ENCODE measurements at regions not wholly inside any gene's neighbourhood (a gene's known extent, or its start where the extent isn't known, plus 50 kb on each side); places are given as distances from the start of the nearest gene placed in this dataset.

DNA sequence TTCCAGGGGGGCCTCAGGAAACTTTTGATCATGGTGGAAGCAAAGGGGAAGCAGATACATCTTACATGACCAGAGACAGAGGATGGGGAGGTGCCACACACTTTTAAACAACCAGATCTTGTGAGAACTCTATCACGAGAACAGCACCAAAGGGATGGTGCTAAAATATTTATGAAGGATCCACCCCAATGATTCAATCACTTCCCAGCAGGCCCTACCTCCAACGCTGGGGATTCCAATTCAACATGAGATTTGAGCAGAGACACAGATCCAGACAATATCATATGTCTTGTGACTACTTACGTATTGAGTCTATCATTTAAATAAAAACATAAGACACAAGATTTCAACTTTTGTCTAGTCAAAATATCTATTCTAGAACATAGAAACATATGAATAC, 351.9 kb downstream of the EPM2A start:
- Histone ChIP-seq H3K4me2 (ENCODE audit: low read length) (no peak overlapping the region), H4K5ac (ENCODE audit: low read length) (no peak overlapping the region), H3K4me1 (ENCODE audit: control insufficient read depth, low read depth, low read length) (no peaks in the 10 kb centered on the region), H4K8ac (ENCODE audit: low read depth, low read length) (no peak overlapping the region), H3K27me3 (ENCODE audit: insufficient read depth, low read length, poor library complexity) (no peaks in the 10 kb centered on the region), H3K4me3 (ENCODE audit: low read length) (no peak overlapping the region), H3K79me2 (ENCODE audit: control insufficient read depth, insufficient read depth, low read length) (no peaks in the 10 kb centered on the region), H3K56ac (ENCODE audit: low read length) (no peak overlapping the region), H2BK15ac (replicated peaks; ENCODE audit: low read depth) (no peak overlapping the region), H2AK5ac (ENCODE audit: low read length) (no peak overlapping the region), H3K36me3 (ENCODE audit: control insufficient read depth, insufficient read depth, low read length) (no peaks in the 10 kb centered on the region), H3K27ac (ENCODE audit: low read depth, low read length) (no peak overlapping the region), H3K9ac (ENCODE audit: low read length) (no peak overlapping the region), H2BK5ac (ENCODE audit: low read length) (no peak overlapping the region), H3K18ac (ENCODE audit: low read length) (no peak overlapping the region), H3K79me1 (ENCODE audit: low read length) (no peaks in the 10 kb centered on the region), H3K4ac (ENCODE audit: low read depth, low read length) (no peak overlapping the region), H2BK120ac (ENCODE audit: low read depth, low read length) (no peak overlapping the region), H3K23ac (ENCODE audit: low read length) (no peak overlapping the region)
- WGBS (ENCODE audit: extremely low coverage, insufficient coverage, low lambda C conversion rate), result no CpG with 5 or more reads among the region's 3 CpGs
- no peak for DNase-seq

DNA sequence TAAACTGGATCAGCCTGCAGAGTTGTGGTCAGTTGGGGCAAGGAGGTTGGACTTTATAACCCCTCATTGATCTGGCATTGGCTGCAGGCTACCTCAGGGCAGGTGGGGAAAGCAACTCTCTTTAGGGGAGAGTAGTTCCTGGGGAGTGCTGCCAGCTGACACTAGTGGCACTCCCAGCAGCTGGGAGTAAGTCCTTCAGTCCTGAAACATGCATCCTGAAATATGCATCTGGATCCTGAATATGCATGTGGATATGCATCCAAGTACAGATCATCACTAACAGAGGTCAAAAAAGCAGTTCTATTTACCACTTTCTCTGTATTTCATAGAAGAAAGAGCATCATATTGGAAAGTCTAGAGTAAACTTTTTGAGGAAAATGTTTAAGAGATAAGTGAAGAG, 350.8 kb downstream of the EPM2A start:
- Histone ChIP-seq H2BK120ac (ENCODE audit: low read depth, low read length) (no peak overlapping the region), H2AK5ac (ENCODE audit: low read length) (no peak overlapping the region), H2BK5ac (ENCODE audit: low read length) (no peak overlapping the region), H3K36me3 (ENCODE audit: control insufficient read depth, insufficient read depth, low read length) (no peaks in the 10 kb centered on the region), H3K4me3 (ENCODE audit: low read length) (no peak overlapping the region), H3K18ac (ENCODE audit: low read length) (no peak overlapping the region), H3K27ac (ENCODE audit: low read depth, low read length) (no peak overlapping the region), H4K5ac (ENCODE audit: low read length) (no peak overlapping the region), H3K79me2 (ENCODE audit: control insufficient read depth, insufficient read depth, low read length) (no peaks in the 10 kb centered on the region), H3K23ac (ENCODE audit: low read length) (no peak overlapping the region), H3K9ac (ENCODE audit: low read length) (no peak overlapping the region), H3K4me2 (ENCODE audit: low read length) (no peak overlapping the region), H3K56ac (ENCODE audit: low read length) (no peak overlapping the region), H3K4me1 (ENCODE audit: control insufficient read depth, low read depth, low read length) (no peaks in the 10 kb centered on the region), H2BK15ac (replicated peaks; ENCODE audit: low read depth) (no peak overlapping the region), H4K8ac (ENCODE audit: low read depth, low read length) (no peak overlapping the region), H3K4ac (ENCODE audit: low read depth, low read length) (no peak overlapping the region), H3K79me1 (ENCODE audit: low read length) (no peaks in the 10 kb centered on the region), H3K27me3 (ENCODE audit: insufficient read depth, low read length, poor library complexity) (no peaks in the 10 kb centered on the region)
- no peak for DNase-seq

DNA sequence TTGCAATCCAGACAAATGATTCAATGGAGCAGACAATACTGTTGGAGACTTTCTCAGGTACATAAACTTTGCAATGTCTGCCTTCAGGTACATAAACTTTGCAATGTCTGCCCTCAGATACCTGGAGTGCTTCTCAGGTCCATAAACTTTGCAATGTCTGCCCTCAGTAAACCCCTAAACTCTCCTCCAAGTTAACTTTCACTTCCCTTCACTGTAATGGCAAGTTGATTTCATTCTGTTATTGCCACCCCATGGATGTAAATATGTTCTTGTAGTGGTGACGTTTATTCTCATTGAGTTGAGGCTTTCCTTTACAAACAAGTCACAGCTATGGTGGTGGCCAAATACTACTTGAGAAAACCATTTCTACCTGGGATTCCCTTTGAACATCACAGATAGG, 338.8 kb downstream of the EPM2A start:
- Histone ChIP-seq H4K5ac (ENCODE audit: low read length) (no peak overlapping the region), H2BK15ac (replicated peaks; ENCODE audit: low read depth) (no peak overlapping the region), H4K8ac (ENCODE audit: low read depth, low read length) (no peak overlapping the region), H2AK5ac (ENCODE audit: low read length) (no peak overlapping the region), H3K4me3 (ENCODE audit: low read length) (no peak overlapping the region), H3K9ac (ENCODE audit: low read length) (no peak overlapping the region), H3K4ac (ENCODE audit: low read depth, low read length) (no peak overlapping the region), H3K27me3 (ENCODE audit: insufficient read depth, low read length, poor library complexity) (no peaks in the 10 kb centered on the region), H3K36me3 (ENCODE audit: control insufficient read depth, insufficient read depth, low read length) (no peaks in the 10 kb centered on the region), H3K23ac (ENCODE audit: low read length) (no peak overlapping the region), H3K56ac (ENCODE audit: low read length) (no peak overlapping the region), H2BK5ac (ENCODE audit: low read length) (no peak overlapping the region), H3K4me2 (ENCODE audit: low read length) (no peak overlapping the region), H3K79me1 (ENCODE audit: low read length) (no peaks in the 10 kb centered on the region), H3K27ac (ENCODE audit: low read depth, low read length) (no peak overlapping the region), H3K79me2 (ENCODE audit: control insufficient read depth, insufficient read depth, low read length) (no peaks in the 10 kb centered on the region), H3K18ac (ENCODE audit: low read length) (no peak overlapping the region), H2BK120ac (ENCODE audit: low read depth, low read length) (no peak overlapping the region), H3K4me1 (ENCODE audit: control insufficient read depth, low read depth, low read length) (no peaks in the 10 kb centered on the region)
- no peak for DNase-seq
- WGBS (ENCODE audit: extremely low coverage, insufficient coverage, low lambda C conversion rate), result no CpG with 5 or more reads among the region's 1 CpG

DNA sequence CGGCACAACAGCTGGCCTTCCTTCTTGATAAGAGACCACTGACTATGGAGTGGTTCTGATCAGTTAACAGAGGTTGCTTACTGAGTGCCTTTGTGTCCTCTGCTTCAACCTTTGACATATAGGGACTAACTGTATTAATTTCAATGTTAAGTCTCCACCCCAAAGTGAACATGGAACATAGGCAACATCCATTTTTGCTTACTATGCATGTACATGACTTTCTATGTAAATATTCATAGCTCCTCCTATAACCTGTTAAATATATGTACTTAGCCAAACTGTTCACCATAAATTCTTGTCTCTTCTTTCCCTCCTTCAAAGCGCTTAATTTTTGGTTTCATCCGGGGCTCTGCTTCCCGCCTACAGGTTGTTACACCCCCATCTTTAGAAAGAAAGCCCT, 334.8 kb downstream of the EPM2A start:
- Histone ChIP-seq H3K79me1 (ENCODE audit: low read length) (no peaks in the 10 kb centered on the region), H3K4me1 (ENCODE audit: control insufficient read depth, low read depth, low read length) (no peaks in the 10 kb centered on the region), H3K27me3 (ENCODE audit: insufficient read depth, low read length, poor library complexity) (no peaks in the 10 kb centered on the region), H3K4me2 (ENCODE audit: low read length) (no peak overlapping the region), H2BK15ac (replicated peaks; ENCODE audit: low read depth) (no peak overlapping the region), H4K8ac (ENCODE audit: low read depth, low read length) (no peak overlapping the region), H3K4me3 (ENCODE audit: low read length) (no peak overlapping the region), H4K5ac (ENCODE audit: low read length) (no peak overlapping the region), H2BK5ac (ENCODE audit: low read length) (no peak overlapping the region), H2BK120ac (ENCODE audit: low read depth, low read length) (no peak overlapping the region), H2AK5ac (ENCODE audit: low read length) (no peak overlapping the region), H3K4ac (ENCODE audit: low read depth, low read length) (no peak overlapping the region), H3K79me2 (ENCODE audit: control insufficient read depth, insufficient read depth, low read length) (no peaks in the 10 kb centered on the region), H3K9ac (ENCODE audit: low read length) (no peak overlapping the region), H3K23ac (ENCODE audit: low read length) (no peak overlapping the region), H3K56ac (ENCODE audit: low read length) (no peak overlapping the region), H3K27ac (ENCODE audit: low read depth, low read length) (no peak overlapping the region), H3K18ac (ENCODE audit: low read length) (no peak overlapping the region), H3K36me3 (ENCODE audit: control insufficient read depth, insufficient read depth, low read length) (no peaks in the 10 kb centered on the region)
- no CpG with 5 or more reads among the region's 4 CpGs for WGBS (ENCODE audit: extremely low coverage, insufficient coverage, low lambda C conversion rate)
- no peak for DNase-seq

DNA sequence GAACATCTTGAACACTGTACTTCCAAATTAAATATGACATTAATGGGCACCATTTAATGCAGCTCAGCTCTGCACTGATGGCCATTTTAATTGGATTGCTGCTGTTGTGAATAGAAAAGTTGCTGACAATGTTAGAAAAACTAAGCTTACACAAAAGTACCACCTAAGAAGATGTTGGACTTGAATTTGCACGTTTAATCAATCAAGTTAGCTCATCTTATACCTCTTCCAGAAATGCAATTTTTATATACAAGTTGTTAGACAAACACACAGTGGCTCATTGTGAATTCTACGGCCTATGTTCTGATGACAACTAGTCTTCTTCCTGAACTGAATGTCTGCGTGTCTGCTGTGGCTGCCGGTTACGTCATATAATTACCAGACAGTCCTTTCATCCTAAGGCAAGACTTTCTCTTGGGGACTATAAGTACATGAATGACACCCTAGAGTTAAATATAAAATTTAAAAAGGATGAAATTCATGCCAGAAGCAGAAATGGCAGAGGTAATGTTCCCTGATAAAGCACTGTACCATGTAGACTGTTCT, 330.2 kb downstream of the EPM2A start:
- Histone ChIP-seq H3K27me3 (ENCODE audit: insufficient read depth, low read length, poor library complexity) (no peaks in the 10 kb centered on the region), H2BK15ac (replicated peaks; ENCODE audit: low read depth) (no peak overlapping the region), H4K5ac (ENCODE audit: low read length) (no peak overlapping the region), H3K4ac (ENCODE audit: low read depth, low read length) (no peak overlapping the region), H2BK5ac (ENCODE audit: low read length) (no peak overlapping the region), H4K8ac (ENCODE audit: low read depth, low read length) (no peak overlapping the region), H3K79me1 (ENCODE audit: low read length) (no peaks in the 10 kb centered on the region), H3K4me2 (ENCODE audit: low read length) (no peak overlapping the region), H3K4me3 (ENCODE audit: low read length) (no peak overlapping the region), H2BK120ac (ENCODE audit: low read depth, low read length) (no peak overlapping the region), H3K27ac (ENCODE audit: low read depth, low read length) (no peak overlapping the region), H3K23ac (ENCODE audit: low read length) (no peak overlapping the region), H2AK5ac (ENCODE audit: low read length) (no peak overlapping the region), H3K79me2 (ENCODE audit: control insufficient read depth, insufficient read depth, low read length) (no peaks in the 10 kb centered on the region), H3K56ac (ENCODE audit: low read length) (no peak overlapping the region), H3K36me3 (ENCODE audit: control insufficient read depth, insufficient read depth, low read length) (no peaks in the 10 kb centered on the region), H3K4me1 (ENCODE audit: control insufficient read depth, low read depth, low read length) (no peaks in the 10 kb centered on the region), H3K18ac (ENCODE audit: low read length) (no peak overlapping the region), H3K9ac (ENCODE audit: low read length) (no peak overlapping the region)
- DNase-seq, result no peak
- no CpG with 5 or more reads among the region's 5 CpGs for WGBS (ENCODE audit: extremely low coverage, insufficient coverage, low lambda C conversion rate)

DNA sequence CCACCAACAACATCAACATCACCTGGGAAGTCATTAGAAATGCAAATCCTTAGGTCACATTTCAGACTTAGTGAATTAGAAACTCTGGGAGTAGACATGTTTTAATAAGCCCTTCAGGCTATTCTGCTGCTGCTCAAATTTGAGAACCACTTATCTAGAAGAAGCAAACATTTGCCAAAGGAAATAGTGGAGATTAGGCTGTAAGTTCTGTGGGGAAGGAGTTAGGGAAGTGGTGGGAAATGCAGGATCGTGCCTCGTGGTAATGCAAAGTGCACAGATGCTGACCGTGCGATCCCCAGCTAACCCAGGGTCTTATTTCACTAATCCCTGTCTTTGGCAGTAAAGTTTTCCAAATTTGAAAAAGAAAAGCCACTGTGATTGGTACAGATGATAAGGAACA, 328.5 kb downstream of the EPM2A start:
- Histone ChIP-seq H3K27me3 (ENCODE audit: insufficient read depth, low read length, poor library complexity) (no peaks in the 10 kb centered on the region), H3K4me3 (ENCODE audit: low read length) (no peak overlapping the region), H3K56ac (ENCODE audit: low read length) (no peak overlapping the region), H4K5ac (ENCODE audit: low read length) (no peak overlapping the region), H3K23ac (ENCODE audit: low read length) (no peak overlapping the region), H3K9ac (ENCODE audit: low read length) (no peak overlapping the region), H3K4me1 (ENCODE audit: control insufficient read depth, low read depth, low read length) (no peaks in the 10 kb centered on the region), H3K79me2 (ENCODE audit: control insufficient read depth, insufficient read depth, low read length) (no peaks in the 10 kb centered on the region), H3K18ac (ENCODE audit: low read length) (no peak overlapping the region), H2BK5ac (ENCODE audit: low read length) (no peak overlapping the region), H3K4me2 (ENCODE audit: low read length) (no peak overlapping the region), H3K36me3 (ENCODE audit: control insufficient read depth, insufficient read depth, low read length) (no peaks in the 10 kb centered on the region), H3K79me1 (ENCODE audit: low read length) (no peaks in the 10 kb centered on the region), H4K8ac (ENCODE audit: low read depth, low read length) (no peak overlapping the region), H3K27ac (ENCODE audit: low read depth, low read length) (no peak overlapping the region), H3K4ac (ENCODE audit: low read depth, low read length) (no peak overlapping the region), H2BK120ac (ENCODE audit: low read depth, low read length) (no peak overlapping the region), H2BK15ac (replicated peaks; ENCODE audit: low read depth) (no peak overlapping the region), H2AK5ac (ENCODE audit: low read length) (no peak overlapping the region)
- WGBS (ENCODE audit: extremely low coverage, insufficient coverage, low lambda C conversion rate), result no CpG with 5 or more reads among the region's 4 CpGs
- no peak for DNase-seq
